Retina (tissue), 1 donor: ENCODE measurements at regions not wholly inside any gene's neighbourhood (a gene's known extent, or its start where the extent isn't known, plus 50 kb on each side); places are given as distances from the start of the nearest gene placed in this dataset.

Experiments used
- DNase-seq: peaks from one replicate; pipeline ENCODE4 v3.0.0-alpha.2; 2016

- DNase-seq, result no peak
These were observed 72.6 kb upstream of the BRINP1 start for GRCh38 chr9:119441832-119442231.

GRCh38 chr9:119441338-119441737 is 72.1 kb upstream of the BRINP1 start:
- DNase-seq, result no peak

DNA sequence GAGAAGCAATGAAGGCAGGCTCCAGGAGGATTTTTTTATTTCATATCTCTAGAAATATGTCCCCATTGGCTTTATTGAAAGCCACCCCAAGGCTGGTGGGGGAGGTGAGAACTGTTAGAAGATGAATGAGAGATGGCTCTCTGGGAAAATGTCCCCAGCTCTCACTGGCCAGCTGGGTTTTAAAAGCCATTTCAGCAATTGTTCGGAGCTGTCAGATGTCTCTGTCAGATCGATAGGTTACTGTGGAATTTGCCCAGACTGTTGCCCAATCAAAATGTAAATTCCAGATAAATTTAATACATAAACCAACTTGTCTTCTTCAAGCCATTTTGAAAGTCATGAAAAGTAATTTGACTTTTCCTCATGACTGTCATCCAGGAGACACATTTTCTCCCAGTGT is 67.0 kb upstream of the BRINP1 start:
- no peak for DNase-seq

DNA sequence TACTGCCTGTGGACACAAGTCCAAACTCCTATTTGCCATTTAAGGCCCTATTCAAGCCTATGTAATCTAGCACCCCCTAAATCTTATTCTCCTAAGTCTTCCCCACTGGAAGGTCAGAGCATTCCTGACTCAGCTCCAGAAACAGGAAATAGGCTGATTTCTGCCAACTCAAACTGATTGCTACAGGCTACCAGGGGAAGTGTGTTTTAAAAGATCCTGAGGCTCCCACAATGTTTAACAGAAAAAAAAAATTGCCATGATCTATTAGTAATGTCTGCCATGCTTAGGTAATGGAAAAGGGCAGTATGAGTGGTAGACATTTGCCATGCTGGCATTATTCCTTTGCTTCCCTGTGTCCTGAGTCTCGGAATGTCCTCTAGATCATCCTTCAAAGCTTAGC is 65.8 kb upstream of the BRINP1 start:
- no peak for DNase-seq

- DNase-seq, result no peak
These were observed 63.2 kb upstream of the BRINP1 start for GRCh38 chr9:119432428-119432827.

- no peak for DNase-seq
These were observed 60.1 kb upstream of the BRINP1 start for GRCh38 chr9:119429302-119429701.

DNA sequence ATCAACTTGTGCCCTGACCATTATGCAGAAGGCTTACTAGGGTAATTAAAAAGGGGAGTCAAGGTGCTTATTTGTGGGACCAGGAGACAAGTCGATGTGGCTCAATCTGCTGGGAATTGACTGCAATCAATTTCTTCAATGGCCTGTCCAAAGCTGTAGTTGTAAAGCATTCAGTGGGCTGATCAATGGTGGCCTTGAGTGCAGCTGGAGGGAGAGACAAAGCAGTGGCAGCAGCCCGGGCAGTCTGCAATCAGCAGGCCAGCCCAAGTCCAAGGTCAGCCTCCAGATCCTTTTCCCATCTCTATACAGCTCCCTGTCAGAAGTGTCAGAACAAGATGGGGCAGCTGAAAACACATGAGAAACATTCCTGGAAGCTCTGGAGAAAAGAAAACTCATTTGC is 51.0 kb upstream of the BRINP1 start:
- peak; percentile 34 for DNase-seq
